COLO829 (cell line): ENCODE measurements at regions not wholly inside any gene's neighbourhood (a gene's known extent, or its start where the extent isn't known, plus 50 kb on each side); places are given as distances from the start of the nearest gene placed in this dataset.

Experiments used
- DNase-seq: peaks from one replicate; pipeline ENCODE4 v3.0.0; 2012; ENCODE audit warnings: low spot score

DNA sequence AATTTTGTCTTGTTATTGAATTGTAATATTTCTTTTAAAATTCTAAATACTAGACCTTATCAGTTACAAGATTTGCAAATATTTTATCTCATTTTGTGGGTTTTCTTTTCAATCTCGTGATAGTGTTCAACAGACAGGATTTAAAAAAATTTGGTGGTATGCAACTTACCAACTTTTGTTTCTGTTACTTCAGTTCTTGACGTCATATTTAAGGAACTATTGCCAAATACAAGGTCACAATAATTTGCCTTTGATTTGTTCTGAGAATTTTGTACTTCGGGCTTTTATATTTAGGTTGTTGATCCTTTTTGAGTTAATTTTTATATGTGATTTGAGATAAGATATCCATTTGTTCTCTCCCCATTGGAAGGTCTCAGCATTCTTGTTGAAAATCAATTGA lies 876.6 kb downstream of the DCDC2C start:
- no peak for DNase-seq

DNA sequence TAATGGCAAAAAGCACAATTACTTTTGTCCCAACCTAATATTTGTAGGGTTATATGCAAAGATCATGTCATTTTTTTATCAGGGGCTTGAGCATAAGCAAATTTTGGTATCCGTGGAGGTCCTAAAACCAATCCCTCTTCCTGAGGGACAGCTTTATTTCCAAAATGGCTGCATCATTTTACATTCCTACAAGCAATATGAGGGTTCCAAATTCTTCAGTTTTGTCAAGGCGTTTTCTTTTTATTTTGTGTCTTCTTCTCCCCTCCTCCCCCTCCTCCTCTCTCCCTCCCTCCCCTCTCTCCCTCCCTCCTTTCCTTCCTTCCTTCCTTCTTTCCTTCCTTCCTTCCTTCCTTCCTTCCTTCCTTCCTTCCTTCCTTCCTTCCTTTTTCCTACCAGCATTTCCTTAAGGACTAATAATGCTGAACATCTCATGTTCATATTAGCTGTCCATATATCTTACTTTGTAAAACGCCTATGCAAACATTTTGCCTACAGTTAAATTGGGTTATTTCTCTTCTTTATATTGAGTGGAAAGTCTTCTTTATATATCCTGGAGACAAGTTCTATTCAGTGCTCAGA lies 881.8 kb downstream of the DCDC2C start:
- no peak for DNase-seq

DNA sequence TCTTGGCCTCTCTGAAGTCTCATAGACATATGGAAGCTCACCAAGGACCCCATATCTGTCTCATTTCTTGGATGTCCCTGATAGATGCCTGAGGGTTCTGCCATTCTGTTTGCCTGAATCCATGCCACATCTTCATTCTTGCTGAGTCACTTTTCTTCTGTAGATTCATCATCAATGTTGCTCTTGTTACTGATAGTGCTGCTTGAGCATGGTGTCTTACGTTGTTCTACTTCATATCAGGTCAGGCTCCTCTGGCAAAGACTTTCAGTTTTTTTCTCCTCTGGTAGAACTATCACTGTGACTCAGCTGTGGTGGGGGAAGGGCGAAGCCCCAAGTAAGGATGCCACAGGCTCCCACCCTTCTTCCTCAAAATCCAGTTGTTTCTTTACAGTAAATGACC lies 885.2 kb downstream of the DCDC2C start:
- no peak for DNase-seq

DNA sequence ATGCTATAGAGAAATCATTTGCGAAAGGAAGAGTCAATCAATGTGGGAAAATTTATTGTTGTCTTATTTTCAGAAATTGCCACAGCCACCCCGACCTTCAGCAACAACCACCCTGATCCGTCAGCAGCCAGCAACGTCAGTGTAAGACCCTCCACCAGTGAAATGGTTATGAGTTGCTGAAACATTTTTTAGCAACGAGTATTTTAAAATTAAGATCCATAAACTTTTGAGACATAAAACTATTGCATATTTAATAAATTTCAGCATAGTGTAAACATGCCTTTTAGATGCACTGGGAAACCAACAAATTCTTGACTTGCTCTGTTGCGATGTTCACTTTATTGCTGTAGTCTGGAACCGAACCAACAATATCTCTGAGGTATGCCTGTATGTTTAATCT lies 887.9 kb downstream of the DCDC2C start:
- DNase-seq: no peak

DNA sequence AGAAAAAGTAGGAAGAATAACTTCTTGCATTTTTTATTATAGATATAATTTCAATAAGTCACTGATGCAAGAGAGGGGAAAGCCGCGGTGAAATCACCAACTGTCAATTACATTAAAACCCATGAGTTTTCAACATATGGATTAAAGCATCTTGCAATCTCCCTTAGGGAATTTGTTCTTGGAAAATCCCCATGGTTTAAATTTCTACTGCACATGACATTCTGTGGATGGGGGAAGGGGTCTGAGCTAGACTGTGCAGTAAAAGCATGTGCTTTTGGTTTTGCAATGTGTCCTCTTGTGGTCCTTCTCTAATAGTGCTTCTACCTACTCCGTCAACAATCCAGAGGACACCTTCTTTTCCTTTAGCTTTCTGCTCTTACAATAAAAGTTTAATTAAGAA lies 894.0 kb downstream of the DCDC2C start:
- DNase-seq: no peak

DNA sequence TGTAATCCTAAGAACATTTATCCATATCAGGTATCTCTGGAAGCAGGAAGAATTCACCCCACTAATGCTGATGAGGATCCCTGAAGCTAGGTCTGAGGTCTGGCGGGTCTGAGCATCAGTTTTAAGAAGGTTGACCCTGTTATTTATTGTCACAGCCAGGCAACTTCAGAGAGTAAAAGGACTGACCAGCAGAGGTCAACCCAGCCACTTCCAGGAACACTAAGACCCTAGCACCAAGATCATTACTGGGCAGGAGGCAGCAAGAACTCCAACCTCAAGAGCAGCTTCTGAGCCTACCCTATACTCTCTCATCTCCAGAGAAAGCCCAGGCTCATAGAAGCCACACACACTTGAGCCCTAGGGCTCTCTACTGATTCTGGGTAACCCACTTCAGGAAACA lies 901.4 kb downstream of the DCDC2C start:
- DNase-seq: no peak

DNA sequence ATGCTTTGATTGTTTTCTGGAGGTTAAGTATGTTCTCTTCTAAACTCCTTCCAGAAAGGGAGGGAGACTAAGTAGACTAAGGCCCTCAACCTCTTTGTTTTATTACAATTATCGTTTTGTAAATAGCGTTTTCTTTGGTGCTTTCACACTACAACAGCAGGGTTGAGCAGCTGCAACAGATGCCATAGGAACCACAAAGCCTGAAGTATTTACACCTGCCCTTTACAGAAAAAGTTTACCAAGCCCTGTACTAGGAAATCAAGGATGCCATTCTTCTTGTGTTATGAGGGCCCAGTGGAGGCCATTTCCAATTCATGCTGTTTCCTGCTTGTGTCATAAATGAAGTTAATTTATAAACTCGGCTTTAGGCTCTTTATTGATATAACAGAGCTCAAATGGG lies 914.8 kb downstream of the DCDC2C start:
- DNase-seq: no peak

DNA sequence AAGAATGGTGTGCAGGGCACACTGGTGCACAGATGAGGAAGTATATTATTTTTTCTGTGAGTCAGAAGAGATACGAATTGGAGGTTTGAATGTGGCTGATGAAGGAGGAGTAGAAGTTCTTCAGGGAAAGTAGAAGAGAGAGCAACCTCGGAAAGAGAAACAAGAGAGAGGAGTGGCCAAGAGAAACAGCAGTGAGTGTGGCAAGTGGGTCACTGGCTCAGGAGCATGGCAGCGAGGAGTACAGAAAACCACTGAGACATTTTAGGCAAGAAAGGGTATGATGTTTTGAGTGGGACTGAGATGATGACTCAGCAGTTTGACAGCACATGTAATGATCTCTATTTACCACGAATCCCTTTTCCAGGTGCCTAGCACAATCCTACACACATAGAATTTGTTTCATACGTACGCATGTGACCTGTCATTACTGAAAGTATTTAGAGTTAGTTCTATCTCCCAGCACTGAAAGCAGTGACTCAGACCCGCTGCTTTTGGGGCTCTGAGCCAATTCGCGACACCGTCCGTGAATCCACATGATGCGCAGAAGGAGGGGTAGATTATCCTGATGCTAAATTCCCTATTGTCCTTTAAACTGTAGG lies 915.4 kb downstream of the DCDC2C start:
- DNase-seq: peak; percentile 17

DNA sequence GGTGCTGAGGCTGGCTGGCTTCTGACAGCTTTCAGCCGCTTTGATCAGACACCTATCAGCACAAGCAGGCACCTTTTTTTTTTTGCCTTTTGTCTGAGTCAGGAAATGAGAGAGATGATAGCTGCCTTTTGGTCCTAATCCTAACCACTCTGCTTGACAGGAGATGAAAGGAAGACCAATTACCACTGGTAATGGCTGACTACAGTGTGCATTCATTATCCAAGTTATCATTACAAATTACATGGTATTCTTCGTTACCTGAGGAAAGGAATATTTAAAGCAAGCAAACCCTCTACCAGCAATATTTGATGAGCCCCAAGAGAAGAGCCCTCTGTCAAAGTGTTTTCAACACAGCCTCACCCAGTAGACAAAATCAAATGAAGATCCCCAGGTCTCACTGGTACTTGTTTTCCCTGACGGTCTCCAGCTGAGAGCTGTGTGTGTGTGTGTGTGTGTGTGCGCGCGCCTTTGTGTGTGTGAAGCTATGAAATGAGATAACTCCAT lies 925.7 kb downstream of the DCDC2C start:
- no peak for DNase-seq

DNA sequence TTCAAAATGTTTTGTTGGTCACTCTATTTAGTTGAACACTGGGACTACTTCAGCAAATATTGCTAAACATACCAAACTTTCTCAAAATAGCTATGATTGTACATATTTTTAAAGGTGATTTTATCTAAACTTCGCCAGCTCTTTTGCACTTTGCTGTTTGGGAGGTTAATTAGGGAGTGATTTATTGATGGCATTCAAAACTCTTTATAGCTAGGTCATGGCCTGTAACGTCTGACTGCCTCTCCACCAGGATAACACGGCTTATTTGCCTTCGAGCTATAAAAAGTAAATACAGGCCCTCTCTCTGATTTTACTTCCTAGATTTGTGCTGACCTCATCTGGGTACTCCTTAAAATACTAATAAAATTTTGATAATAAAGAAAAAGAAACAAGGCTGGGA lies 931.9 kb downstream of the DCDC2C start:
- no peak for DNase-seq

DNA sequence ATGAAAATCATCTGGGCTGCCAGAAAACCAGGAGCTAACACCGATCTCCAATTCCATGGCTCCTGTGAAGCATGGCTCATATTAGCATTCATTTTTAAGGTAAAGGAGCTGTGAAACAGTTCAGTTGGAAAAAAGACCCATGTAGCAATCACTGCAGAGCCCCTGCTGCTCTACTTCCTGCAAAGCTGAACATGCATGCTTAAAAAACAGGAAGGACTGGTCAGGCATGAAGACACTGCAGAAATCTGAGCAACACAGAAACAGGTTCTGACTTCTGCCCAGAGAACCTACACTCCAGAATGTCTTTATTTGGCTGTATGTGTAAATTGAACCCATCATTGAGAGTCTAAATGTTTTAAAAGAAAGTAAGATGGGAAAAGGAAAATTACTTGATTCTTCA lies 950.6 kb downstream of the DCDC2C start:
- no peak for DNase-seq

DNA sequence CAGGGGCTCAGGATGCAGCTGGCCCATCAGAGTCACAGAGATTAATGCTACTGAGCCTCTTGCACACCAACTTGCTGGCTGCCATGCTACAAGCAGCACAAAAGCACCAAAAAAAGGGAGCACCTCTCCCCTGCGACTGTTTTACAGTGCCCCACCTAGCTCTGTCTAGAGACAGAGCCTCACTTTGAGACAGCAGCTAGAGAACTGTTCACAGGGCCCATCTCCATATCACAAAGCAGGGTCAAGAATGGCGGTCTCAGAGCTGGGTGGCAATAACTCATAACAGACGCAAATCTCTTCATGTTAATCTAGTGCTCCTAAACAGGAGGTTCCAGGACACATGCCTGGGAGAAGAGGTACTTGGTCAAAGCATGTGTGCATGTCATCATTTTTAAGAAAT lies 953.0 kb downstream of the DCDC2C start:
- DNase-seq: no peak

DNA sequence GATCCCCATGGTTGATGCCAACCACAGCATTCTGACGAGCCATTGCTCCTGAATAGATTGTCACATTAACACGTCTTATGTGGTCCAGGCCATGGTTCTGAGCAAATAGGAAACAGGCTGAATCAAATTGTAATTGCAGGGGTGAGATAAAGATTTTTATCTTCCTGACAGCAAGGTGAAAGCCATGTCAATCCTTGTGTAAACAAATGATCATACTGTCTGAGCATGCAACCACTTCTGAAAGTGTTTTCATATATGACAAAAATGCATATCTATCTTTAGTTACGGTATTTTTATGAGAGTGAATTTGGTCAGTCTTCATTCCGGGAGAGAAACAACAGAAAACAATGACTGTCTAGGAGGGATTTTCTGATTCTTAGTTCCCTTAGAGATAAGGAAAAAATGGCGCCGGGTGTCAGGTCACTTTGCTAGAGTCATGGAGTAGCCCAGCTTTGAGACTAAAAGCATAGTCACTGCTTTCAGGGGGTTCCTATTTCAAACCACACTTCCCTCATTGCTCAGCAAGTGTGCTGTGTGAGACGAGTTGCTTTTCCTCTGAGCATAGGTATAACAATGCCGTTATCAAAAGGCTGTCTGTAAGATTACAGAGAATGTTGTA lies 958.9 kb downstream of the DCDC2C start:
- no peak for DNase-seq

DNA sequence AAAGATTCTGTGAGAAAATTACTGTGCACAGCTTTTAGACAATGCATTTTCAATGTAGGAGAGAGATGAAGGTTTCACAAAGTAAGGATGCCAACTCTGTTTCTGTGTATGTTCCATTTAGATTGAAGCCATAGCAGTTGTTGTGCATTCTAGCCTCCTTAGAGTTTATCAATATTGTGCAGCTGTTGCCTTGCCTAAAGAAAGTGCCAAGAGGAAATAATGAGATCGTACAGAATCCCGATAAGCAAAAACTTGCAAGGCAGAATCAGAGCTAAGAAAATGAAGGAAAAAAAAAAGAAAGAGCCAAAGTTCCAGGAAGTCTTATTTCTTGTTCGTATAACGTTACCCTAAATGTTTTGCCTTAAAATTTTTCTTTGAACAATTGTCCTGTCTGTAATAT lies 965.0 kb downstream of the DCDC2C start:
- no peak for DNase-seq

DNA sequence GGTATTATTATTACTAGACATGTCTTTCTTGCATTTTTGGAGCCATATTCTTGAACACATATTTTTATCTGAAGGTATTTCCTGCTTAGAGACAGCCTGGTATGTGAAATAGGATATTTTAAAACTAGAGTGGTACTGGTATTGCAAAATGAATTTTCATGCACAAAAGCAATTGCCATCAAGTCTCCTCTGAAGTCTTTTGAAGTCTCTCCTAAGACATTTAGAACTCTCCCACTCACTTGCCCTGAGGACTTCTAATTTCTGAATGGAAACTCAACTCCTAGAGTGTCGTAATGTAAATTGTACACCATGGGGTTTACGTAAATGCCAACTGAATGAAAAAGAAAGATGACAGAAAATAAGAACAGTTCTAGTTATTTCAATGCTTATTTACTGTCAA lies 967.0 kb downstream of the DCDC2C start:
- no peak for DNase-seq

DNA sequence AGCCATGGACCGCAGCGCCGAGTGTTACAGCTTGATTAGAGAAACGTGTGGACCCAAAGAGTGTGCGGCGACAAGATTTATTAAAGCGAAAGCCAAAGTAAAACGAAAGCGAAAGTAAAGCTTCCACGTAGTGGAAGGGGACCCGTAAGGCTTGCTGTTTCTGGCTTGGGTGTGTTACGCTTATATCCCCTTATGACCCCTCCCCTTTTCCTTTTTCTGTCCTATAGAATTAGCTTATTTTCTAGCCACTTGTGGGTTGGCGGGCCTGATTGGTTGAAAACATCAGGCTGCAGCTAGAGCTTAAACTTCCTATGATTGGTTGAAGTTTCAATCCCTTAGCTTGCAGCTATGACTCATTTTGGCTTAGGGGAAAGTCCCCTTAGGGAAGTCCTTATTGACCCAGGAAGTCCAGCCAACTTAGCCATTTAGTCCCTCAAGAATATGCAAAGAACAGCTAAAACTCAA lies 969.7 kb downstream of the DCDC2C start:
- peak; percentile 80 for DNase-seq

DNA sequence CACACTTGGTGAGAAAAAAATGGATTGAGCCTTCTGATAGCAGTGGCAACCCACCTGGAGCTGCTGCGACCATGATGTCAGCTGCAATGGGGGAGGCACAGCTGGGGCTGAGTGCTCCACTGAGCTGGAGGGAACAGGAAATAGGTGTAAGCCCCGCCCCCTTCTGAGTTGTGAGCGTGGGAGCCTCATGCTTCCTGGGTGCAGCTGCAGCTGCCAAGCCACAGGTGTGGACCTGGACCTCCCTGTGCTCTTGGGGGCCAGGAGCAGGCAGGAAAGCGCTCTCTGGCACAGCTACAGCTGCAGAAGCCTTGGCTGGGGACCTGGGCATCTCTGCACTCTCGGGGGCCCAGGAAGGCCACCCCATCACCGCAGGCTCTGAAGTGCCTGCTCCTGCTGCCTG lies 970.6 kb downstream of the DCDC2C start:
- no peak for DNase-seq

DNA sequence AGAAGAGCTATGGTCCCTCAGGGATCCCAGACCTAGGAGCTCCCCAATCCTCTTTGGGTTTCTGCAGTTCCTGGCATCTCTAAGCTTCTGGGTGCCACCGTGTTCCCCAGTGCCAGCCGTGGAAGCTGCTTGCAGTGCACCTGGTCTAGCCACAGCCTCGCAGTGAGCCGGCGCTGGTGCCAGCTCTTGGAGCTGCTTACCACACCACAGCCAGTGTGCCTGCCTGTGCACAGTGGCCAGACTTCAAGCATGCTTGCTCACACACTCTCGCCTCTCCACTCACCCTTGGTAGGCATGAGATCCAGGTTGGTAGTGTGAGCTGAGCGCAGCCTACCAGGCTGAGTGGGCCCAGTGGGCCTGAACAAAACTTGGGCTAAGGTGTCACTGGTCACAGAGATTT lies 971.9 kb downstream of the DCDC2C start:
- DNase-seq: no peak

DNA sequence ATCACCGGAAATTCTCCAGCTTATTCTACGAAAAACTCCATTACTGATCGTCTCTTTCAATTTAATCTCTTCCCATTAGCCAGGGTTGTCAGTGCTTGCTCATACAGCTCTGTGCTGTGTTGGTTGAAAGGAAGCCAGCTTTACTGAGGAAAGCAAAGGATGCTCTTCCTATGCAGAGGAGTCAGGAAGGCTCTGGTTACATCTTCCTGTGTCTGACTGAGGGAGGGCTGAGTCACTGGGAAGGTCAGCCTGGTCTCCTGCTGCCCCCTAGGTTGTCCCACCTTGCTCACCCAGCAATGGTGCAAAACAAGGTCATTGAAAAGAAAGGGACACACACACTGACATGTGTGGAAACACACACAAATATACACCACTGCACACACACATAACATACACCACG lies 975.6 kb downstream of the DCDC2C start:
- DNase-seq: no peak

DNA sequence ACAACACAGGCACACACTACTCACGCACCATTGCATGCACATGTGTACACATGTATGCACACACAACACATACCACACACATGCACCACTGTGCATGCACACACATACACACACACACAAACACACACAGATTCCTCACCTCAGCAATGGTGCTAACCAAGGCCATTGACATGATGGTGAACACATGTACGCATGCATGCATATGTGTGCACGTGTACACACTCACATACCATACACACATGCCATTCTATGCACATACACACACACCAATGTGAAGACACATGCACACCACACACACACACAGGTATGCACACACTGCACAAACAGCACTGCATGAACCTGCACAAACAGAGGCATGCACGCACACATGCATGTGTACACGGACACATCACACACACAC lies 976.0 kb downstream of the DCDC2C start:
- DNase-seq: no peak

DNA sequence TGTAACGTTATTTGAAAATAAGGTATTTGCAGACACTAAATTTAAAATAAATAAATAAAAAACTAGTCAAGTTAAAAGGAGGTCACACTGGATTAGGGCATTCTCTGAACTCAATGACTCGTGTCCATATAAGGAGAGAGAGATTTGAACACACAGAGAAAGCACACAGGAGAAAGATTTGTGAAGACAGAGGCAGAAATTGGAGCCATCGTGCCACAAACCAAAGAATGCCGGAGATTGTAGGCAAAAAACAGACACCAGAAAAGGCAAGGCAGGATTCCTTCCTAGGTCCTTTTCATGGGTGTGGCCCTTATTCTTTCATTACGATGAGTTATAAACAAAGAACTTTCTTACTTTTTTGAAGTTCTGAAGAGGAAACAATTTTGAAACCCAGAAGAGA lies 981.5 kb downstream of the DCDC2C start:
- no peak for DNase-seq

DNA sequence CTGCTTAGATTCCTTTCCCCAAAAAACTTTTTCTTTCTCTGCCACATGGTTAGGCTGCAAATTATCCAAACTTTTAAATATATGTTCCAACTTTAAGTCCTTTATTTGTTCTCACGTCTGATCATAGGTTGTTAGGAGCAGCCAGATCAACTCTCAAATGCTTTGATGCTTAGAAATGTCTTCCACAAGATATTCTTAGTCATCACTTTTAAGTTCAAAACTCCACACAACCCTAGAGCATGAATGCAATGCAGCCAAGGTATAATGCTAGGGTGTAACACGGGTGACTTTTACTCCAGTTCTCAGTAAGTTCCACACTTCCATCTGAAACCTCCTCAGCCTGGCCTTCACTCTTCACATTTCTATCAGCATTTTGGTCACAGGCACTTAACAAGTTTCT lies 987.5 kb downstream of the DCDC2C start:
- no peak for DNase-seq

DNA sequence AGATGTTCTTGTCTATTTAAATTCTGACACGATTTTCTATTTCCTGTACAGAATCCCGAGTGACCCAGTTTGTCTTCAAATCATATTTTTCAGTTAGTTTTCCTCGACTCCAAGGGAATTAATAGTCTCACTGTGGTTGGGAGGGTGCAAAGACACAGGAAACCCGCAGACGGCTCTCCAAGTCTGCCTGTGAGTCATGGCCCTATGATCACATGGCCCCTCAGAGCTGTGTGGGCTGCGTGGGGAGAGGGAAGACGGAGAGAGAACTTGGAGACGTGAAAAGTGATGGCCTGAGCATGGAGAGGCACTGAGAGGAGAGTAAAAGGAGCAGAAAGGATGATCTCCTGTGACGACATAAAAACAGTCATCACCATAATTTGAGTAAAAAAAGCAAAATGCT lies 989.9 kb downstream of the DCDC2C start:
- peak; percentile 70 for DNase-seq
